ENCODE measurements at regions not wholly inside any gene's neighbourhood (a gene's known extent, or its start where the extent isn't known, plus 50 kb on each side); places are given as distances from the start of the nearest gene placed in this dataset.

DNA sequence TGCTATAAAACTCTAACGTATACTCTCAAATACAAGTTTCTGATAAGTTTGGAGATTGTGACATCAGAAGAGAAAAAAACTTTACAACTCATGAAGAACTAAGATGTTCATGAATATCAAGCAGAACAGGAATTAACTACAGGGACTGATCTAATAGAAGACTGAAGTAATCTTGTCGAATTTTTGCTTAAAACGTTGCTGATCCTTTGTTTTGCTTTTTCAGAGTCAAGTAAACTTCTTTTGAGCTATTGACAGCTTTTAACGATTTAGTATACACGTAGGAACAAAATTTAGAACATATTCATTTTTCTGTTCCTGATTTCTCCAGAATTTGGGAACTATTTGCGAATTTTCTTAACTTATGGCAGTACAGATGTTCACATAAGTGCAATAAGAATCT is 610.2 kb downstream of the SI start:
- no peak for TF ChIP-seq CTCF (IDR thresholded peaks at IDR 0.05)
- no peak for TF ChIP-seq POLR2A (IDR thresholded peaks at IDR 0.05)
- DNase-seq: no peak
- Histone ChIP-seq H3K27ac (no peak overlapping the region), H3K36me3 (no peaks in the 10 kb centered on the region), H3K9me3 (no peaks in the 10 kb centered on the region), H3K4me1 (peaks cover 5 to 8% of the 10 kb centered on the region in 2 donors), H3K27me3 (no peaks in the 10 kb centered on the region), H3K4me3 (replicated peaks in 1 of 3) (no peak overlapping the region)
- WGBS, 2 donors: 73 to 74% methylated on average over 6 of the region's 6 CpGs
- intact Hi-C loops (cut with DNase I): no loop called here

DNA sequence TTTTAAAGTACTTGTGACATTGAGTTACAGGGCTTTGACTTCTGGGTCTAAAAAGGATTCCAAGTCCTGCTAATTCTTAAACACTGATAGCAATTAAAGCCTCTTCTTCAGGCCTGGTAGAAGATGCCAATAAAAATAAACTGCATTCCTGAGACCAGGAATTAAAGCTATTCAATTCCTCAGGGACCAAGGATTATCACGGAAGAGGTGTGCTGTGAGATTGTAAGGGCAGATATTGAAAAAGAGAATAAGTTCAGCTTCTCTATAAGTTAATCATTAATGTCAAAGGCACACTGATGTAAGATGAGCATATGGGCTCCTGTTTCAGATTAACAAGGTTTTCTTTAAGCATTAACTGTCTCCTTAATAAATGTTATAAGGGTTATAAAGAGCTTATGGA is 611.3 kb downstream of the SI start:
- H3K9me3 ChIP-seq: no peaks in the 10 kb centered on the region
- TF ChIP-seq POLR2A (IDR thresholded peaks at IDR 0.05): no peak
- TF ChIP-seq CTCF (IDR thresholded peaks at IDR 0.05): no peak
- H3K4me1 ChIP-seq: peaks cover 5 to 11% of the 10 kb centered on the region in 2 donors
- DNase-seq: no peak
- intact Hi-C loops (cut with DNase I): no loop called here
- H3K27ac ChIP-seq: no peak overlapping the region
- H3K4me3 ChIP-seq (replicated peaks in 1 of 3): no peak overlapping the region
- no peaks in the 10 kb centered on the region for H3K27me3 ChIP-seq
- H3K36me3 ChIP-seq: no peaks in the 10 kb centered on the region
- 67 to 69% methylated on average over 1 of the region's 1 CpG for WGBS, 2 donors

- no peak for TF ChIP-seq POLR2A (IDR thresholded peaks at IDR 0.05)
- TF ChIP-seq CTCF (IDR thresholded peaks at IDR 0.05): no peak
- no peak overlapping the region for H3K27ac ChIP-seq
- H3K27me3 ChIP-seq: no peaks in the 10 kb centered on the region
- no peaks in the 10 kb centered on the region for H3K36me3 ChIP-seq
- WGBS, 2 donors: 93 to 95% methylated on average over 2 of the region's 2 CpGs
- no peak overlapping the region for H3K4me3 ChIP-seq (replicated peaks in 1 of 3)
- intact Hi-C loops (cut with DNase I): no loop called here
- peaks cover 6 to 11% of the 10 kb centered on the region in 2 donors for H3K4me1 ChIP-seq
- no peak for DNase-seq
- H3K9me3 ChIP-seq: no peaks in the 10 kb centered on the region
Observed at GRCh38 chr3:164465172-164465571, 613.1 kb downstream of the SI start.

- H3K4me3 ChIP-seq (replicated peaks in 1 of 3): peak overlapping the region in 1 of 3 donors; percentile 5
- 26 to 41% methylated on average over 3 of the region's 3 CpGs for WGBS, 2 donors
- H3K27ac ChIP-seq: peak overlapping the region; percentile 45 to 74 (median 72)
- H3K4me1 ChIP-seq: peaks cover 8 to 11% of the 10 kb centered on the region in 2 donors
- peak in 1 of 2 donors; percentile 17 for DNase-seq
- TF ChIP-seq CTCF (IDR thresholded peaks at IDR 0.05): no peak
- peak in 1 of 2 donors; percentile 25 for TF ChIP-seq POLR2A (IDR thresholded peaks at IDR 0.05)
- H3K27me3 ChIP-seq: no peaks in the 10 kb centered on the region
- intact Hi-C loops (cut with DNase I): no loop called here
- no peaks in the 10 kb centered on the region for H3K9me3 ChIP-seq
- no peaks in the 10 kb centered on the region for H3K36me3 ChIP-seq
Observed at GRCh38 chr3:164460851-164461250, 617.4 kb downstream of the SI start.

DNA sequence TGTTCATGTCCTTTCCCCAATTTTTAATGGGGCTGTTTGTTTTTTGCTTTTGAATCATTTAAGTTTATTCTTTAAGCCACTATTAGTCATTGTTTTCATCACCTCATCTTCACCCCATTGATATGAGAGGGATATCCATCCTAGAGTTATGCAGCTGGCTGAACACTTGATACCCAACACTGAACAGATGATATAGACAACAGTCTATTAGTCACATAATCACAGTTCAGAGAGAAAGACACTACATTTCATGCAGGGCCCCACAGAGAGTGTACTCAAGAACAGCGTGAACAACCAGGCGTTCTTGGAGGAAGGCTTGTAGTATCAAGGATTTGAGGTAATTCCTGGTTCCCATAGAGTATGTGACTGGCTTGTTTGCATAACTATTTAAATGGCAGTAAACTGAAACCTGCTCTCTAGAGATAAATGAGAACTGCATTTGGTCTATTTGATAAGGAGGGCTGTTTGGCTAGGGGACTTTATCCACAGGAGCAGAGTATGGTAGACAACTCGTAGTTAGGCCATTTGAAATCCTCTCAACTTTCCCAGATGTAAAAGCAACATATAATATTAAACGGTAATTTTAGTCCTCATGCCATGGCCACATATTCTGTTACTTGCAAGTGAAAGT is 618.7 kb downstream of the SI start:
- no peaks in the 10 kb centered on the region for H3K9me3 ChIP-seq
- no peaks in the 10 kb centered on the region for H3K27me3 ChIP-seq
- intact Hi-C loops (cut with DNase I): no loop called here
- DNase-seq: no peak
- H3K4me1 ChIP-seq: peaks cover 8 to 11% of the 10 kb centered on the region in 2 donors
- peak overlapping the region in 2 of 3 donors; percentile 45 to 72 for H3K27ac ChIP-seq
- TF ChIP-seq CTCF (IDR thresholded peaks at IDR 0.05) (no peak), POLR2A (IDR thresholded peaks at IDR 0.05) (no peak)
- H3K4me3 ChIP-seq (replicated peaks in 1 of 3): no peak overlapping the region
- no peaks in the 10 kb centered on the region for H3K36me3 ChIP-seq
- WGBS, 2 donors: 82 to 84% methylated on average over 4 of the region's 4 CpGs
